HG02885 (cell line): ENCODE measurements at regions not wholly inside any gene's neighbourhood (a gene's known extent, or its start where the extent isn't known, plus 50 kb on each side); places are given as distances from the start of the nearest gene placed in this dataset.

Source experiments
- ATAC-seq: cut with Tn5 transposase; IDR thresholded peaks from one replicate; pipeline ENCODE4 v1.9.1; 2021; ENCODE audit warnings: mild to moderate bottlenecking; ENCODE audit not compliant: unreplicated experiment, poor library complexity

DNA sequence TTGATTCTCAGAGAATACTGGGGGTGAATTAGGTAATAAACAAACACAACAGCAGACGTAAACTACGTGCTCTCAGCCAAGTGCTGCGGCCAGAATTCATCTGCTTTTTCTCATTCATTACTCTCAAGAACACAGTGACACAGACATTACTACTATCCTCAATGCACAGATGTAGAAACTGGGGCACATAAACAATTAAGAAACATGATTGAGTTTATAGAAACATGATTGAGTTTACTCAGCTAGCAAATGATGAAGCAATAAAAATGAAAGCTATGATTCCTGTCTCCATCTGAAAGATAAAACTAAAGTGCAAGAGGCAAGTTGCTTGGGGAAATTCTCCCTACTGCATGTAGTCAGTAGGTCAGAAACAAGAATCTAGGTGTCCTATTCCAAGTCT, 140.5 kb downstream of the IFI44 start:
- ATAC-seq = no peak

DNA sequence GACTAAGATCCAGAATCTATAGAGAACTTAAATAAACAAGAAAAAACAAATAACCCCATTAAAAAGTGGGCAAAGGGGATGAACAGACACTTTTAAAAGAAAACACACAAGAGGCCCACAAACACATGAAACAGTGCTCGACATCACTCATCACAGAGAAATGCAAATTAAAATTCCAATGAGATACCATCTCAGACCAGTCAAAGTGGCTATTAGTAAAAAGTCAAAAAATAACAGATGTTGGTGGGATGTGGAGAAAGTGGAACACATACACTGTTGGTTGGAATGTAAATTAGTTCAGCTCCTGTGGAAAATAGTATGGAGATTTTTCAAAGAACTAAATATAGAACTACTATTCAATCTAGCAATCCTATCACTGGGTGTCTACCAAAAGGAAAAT, 143.1 kb downstream of the IFI44 start:
- no peak for ATAC-seq

DNA sequence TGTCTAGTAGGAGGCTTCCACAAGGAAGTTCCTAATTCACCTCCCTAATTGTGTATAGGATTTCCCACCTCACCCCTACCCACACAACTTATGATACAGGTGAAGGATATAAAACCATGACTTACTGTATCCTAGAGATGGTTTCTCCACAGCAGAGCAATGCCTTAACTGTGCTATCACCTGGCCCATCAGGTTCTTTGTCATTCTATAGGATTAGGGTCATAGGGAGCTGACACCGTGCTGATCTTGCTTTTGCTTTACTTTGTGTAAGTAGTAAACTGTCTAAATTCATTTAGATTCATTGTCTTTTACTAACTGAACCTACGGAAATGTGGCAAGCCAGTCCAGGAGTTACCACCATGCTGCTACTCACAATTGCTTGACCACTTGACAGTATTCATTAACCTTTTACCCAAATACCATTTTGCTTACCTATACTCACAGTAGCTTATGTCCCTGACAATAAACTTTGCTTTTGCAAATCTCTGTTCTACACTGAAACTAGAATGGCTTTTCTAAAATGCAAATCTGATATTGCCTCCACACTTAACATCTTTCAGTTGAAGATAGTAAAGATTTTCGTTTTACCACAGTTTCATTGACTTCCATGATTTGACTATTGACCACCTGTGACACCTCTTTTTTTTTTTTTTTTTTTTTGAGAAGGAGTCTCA, 147.6 kb downstream of the IFI44 start:
- no peak for ATAC-seq

DNA sequence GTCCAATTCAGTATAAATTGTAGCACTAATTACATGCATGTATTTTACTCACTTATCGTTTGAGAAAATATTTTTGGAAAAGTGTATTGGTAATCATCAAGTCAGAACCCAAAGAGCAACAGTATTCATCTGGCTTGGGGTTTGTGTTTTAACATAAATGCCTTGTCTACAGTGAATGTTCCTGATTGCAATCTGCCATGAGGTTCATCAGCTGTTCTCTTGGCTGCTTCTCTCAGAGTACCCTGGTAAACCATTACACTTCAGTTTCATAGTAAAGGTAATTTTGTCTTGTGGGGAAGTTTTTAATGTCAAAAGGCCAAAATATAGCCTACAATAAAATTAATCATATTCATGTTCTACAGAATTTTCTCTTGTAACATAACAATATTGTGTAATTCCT, 150.3 kb downstream of the IFI44 start:
- ATAC-seq = no peak

DNA sequence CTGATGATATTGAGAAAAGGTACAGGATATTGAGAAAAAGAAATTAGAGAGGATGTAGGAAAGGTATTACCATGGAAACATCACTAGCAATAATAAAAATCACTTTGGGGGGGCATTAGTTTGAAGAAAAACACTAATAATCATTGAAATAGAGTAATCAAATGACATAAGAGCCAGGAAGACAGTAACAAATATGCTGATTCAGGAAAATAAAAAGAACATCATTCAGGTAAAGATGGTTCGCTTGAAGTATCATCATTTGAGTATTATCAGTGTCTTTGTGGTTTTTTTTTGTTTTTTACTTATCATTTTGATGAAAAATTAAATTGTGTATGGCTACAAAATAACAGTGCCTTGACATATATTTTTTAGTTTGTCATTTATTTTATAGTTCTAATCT, 164.5 kb downstream of the IFI44 start:
- no peak for ATAC-seq

DNA sequence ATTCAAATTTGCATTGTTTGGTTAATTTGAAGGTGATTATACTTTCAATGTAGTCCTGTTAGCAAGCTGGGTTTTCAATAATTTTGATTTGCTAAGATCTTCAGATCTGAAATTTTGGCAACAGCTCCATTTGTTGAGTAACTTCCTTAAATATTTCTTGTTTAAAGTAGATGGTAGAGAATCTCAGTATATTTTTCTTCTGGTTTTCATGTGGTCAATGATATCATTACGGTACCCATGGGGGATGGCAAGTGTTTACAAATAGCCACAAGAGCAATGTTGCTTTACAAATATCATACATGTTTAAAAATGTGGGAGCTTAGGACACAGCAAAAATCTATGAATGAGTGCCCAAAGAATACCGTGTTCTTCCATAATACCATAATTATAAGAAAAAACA, 175.9 kb downstream of the IFI44 start:
- ATAC-seq = no peak

DNA sequence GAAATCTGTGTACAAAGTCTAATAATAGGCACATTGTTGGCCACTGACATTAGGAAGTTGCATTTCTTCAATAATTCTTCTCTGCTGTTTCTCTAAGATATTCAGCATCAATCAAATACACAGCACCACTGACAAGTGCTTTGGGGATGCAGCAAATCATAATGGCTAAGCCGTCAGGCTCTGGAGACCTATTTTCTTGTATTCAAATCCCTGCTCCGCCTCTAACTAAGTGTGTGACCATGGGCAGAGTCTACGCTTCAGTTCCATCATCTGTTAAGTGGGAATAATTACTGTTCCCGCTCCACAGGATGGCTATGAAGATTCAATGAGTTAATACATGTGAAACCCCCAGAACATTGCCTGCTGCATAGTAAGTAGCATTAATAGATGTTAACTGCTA, 176.9 kb downstream of the ADGRL4 start:
- ATAC-seq = no peak

DNA sequence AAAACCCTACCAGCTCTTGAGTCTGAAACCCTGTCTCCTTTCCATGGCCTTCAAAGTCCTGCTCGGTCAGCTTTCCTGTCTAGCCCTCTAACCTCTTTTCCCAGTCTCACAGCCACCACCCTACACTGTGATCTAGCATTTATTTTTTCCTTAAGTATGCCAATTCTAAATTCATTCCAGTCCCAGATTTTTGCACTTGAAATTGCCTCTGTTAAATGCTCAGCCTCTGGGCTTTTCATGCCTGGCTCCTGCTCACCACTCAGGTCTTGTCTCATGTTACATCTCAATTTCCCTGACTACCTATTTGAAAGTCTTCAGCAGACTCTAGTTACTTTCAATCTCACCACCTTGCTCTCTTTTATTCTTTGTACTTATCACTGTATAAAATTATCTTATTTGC, 176.2 kb downstream of the ADGRL4 start:
- no peak for ATAC-seq

DNA sequence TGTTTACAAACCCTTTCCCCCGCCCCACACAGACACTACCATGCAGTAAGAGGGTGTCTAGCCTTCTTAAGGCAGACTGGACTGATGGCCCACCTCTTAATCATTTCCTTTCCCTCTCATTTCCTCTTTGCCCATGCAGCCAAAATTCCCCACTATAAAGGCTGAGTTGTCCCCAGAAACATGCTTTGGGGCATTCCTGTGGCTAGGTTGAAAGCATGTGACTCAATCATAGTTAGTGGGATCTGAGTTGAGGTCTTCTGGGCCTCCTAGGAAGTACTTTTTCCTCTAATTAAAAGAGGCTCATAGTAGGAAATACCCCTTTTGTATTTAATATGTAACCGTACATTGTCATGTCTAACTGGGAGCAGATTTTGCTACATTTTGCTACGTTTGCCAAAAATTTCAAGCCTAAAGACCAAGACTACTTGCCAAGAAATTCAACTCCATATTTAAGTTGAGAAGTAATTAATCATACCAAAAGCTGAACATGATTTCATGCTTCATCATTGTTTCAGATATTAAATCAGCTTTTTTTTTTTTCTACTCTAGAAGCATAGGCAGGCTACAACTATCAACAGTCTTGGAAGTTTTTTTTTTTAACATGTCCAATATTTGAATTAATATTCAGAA, 174.7 kb downstream of the ADGRL4 start:
- ATAC-seq = no peak

DNA sequence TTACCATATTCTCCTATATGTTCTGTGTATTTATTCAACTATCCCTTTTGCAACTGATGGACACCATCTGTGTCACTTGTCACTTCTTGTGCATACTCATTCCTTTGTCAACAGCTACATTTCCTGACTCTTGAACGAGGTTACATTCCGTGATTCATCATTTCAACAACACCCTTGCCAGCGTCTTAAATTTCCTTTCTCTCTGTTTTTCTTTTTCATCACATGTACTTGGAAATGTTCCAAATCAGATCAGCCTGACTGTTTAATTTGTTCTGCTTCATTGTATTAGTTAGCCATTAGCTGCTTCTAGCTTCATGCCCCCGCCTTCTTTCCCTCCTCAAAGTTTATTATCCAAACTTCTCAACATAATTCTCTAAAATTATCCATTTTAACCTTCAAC, 173.0 kb downstream of the ADGRL4 start:
- no peak for ATAC-seq

DNA sequence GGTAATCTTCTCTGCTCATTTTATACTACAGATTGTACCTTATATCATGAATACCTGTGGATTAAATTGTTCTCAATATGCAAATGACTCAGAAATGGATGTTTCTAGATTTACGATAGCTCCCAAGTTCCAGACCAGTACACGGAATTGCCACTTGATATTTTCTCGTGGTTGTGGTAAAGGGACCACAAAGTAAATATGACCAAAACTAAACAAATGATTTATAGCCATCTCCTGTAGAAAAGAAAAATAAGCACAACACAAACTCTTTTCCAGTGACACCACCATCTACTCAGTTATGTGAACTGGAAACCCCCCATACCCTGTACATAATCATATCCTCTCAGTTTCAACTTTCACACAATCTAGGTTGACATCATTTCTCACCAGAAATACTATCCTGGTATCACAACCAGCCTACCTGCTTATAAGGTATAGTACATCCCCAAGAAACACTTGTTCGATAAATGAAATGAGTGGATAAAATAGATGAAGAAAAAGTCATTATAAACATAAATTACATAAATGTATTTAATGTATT, 172.3 kb downstream of the ADGRL4 start:
- ATAC-seq = peak; percentile 71

DNA sequence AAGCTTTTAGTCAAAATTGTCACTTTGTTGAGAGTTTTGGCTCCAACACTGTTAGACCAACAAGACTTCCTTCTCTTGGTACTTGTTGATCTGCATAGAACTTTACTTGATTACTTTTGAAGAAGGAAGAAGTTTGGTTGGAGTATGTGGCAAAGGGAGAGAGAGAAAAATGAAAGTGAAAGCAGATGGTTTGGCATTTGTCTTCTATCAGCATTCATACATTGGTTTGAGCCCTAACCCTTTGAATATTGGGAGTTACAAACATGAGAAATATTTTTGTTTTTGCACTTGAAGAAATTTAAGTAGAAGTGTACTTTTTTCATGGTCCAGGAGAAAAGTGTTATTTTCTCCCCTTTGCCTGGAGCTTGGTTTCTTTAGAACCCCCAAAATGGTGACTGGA, 169.8 kb downstream of the ADGRL4 start:
- no peak for ATAC-seq

DNA sequence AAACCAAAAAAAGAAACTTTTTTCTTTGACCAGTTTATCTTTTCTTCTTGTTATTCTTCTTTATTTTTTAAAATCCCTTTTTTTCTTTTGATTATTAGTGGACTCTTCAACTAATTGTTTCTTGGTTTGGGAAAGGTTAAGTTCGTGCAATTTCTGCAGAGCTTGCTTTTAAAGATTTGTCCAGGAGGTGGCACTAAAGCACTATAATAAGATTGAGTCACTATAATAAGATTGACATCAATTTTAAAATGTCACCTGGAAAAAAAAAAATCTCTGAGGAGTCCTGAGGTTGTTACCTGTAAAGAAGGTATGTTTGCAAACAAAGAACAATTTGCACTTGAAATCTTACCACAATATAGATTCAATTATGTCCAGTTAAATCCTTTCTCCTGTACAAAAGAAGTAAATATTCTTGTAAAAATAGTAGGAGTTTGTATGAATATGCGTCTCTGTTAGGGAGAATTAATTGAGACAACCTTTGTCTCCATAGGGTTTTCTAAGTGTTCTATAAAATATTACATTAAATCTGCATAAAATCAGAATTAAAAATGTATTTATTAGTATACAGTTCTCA, 166.7 kb downstream of the ADGRL4 start:
- peak; percentile 60 for ATAC-seq
